ENCODE measurements at regions not wholly inside any gene's neighbourhood (a gene's known extent, or its start where the extent isn't known, plus 50 kb on each side); places are given as distances from the start of the nearest gene placed in this dataset.

GRCh38 chrX:147468600-147468999 lies 443.1 kb upstream of the FMR1 start:
- H3K27me3 ChIP-seq (ENCODE audit: control insufficient read depth, insufficient read depth, low read length, poor library complexity, severe bottlenecking), result no peaks in the 10 kb centered on the region
- TF ChIP-seq CTCF (conservative IDR thresholded peaks at IDR 0.05), result no peak
- H3K4me3 ChIP-seq (ENCODE audit: low read length), result no peak overlapping the region
- no peaks in the 10 kb centered on the region for H3K4me1 ChIP-seq (ENCODE audit: control insufficient read depth, insufficient read depth, low read length)
- H3K27ac ChIP-seq (ENCODE audit: low read depth, low read length), result no peak overlapping the region
- no peaks in the 10 kb centered on the region for H3K36me3 ChIP-seq (ENCODE audit: control insufficient read depth, insufficient read depth, low read length)
- H3K9me3 ChIP-seq (ENCODE audit: control insufficient read depth, low read length), result no peaks in the 10 kb centered on the region
- no peak overlapping the region for H3K9ac ChIP-seq (ENCODE audit: extremely low read depth, low read length, poor library complexity, severe bottlenecking)
- Mint-ChIP-seq H3K4me1 (no peaks in the 10 kb centered on the region), H3K36me3 (ENCODE audit: low read depth) (no peaks in the 10 kb centered on the region), H3K4me3 (no peak overlapping the region), H3K27me3 (ENCODE audit: insufficient read depth) (no peaks in the 10 kb centered on the region), H3K9me3 (peaks cover 26% of the 10 kb centered on the region), H3K27ac (no peak overlapping the region)
- WGBS, 2 experiments (ENCODE audit: insufficient coverage in 1 of 2, insufficient read length in 1 of 2), result 70% methylated on average over 2 of the region's 4 CpGs; no CpG with 5 or more reads in 1 of the 2 experiments
- no peak for DNase-seq

- Histone ChIP-seq H3K36me3 (ENCODE audit: control insufficient read depth, insufficient read depth, low read length) (no peaks in the 10 kb centered on the region), H3K27me3 (ENCODE audit: control insufficient read depth, insufficient read depth, low read length, poor library complexity, severe bottlenecking) (no peaks in the 10 kb centered on the region), H3K4me3 (ENCODE audit: low read length) (no peak overlapping the region), H3K9ac (ENCODE audit: extremely low read depth, low read length, poor library complexity, severe bottlenecking) (no peak overlapping the region), H3K4me1 (ENCODE audit: control insufficient read depth, insufficient read depth, low read length) (no peaks in the 10 kb centered on the region), H3K9me3 (ENCODE audit: control insufficient read depth, low read length) (no peaks in the 10 kb centered on the region), H3K27ac (ENCODE audit: low read depth, low read length) (no peak overlapping the region)
- peak; percentile 69 for TF ChIP-seq CTCF (conservative IDR thresholded peaks at IDR 0.05)
- Mint-ChIP-seq H3K9me3 (peaks cover 47% of the 10 kb centered on the region), H3K27me3 (ENCODE audit: insufficient read depth) (no peaks in the 10 kb centered on the region), H3K4me3 (no peak overlapping the region), H3K4me1 (peaks cover 1% of the 10 kb centered on the region), H3K27ac (no peak overlapping the region), H3K36me3 (ENCODE audit: low read depth) (no peaks in the 10 kb centered on the region)
- 31% methylated on average over 7 of the region's 7 CpGs; no CpG with 5 or more reads in 1 of the 2 experiments for WGBS, 2 experiments (ENCODE audit: insufficient coverage in 1 of 2, insufficient read length in 1 of 2)
- DNase-seq, result peak; percentile 62
Observed at GRCh38 chrX:147476008-147476407, 435.7 kb upstream of the FMR1 start.

- TF ChIP-seq CTCF (conservative IDR thresholded peaks at IDR 0.05), result no peak
- peaks cover 1% of the 10 kb centered on the region for H3K4me1 Mint-ChIP-seq
- Histone ChIP-seq H3K9ac (ENCODE audit: extremely low read depth, low read length, poor library complexity, severe bottlenecking) (no peak overlapping the region), H3K27ac (ENCODE audit: low read depth, low read length) (no peak overlapping the region), H3K4me1 (ENCODE audit: control insufficient read depth, insufficient read depth, low read length) (no peaks in the 10 kb centered on the region), H3K4me3 (ENCODE audit: low read length) (no peak overlapping the region), H3K9me3 (ENCODE audit: control insufficient read depth, low read length) (no peaks in the 10 kb centered on the region), H3K36me3 (ENCODE audit: control insufficient read depth, insufficient read depth, low read length) (no peaks in the 10 kb centered on the region), H3K27me3 (ENCODE audit: control insufficient read depth, insufficient read depth, low read length, poor library complexity, severe bottlenecking) (no peaks in the 10 kb centered on the region)
- DNase-seq, result no peak
- 88 to 97% methylated on average over 2 of the region's 2 CpGs for WGBS, 2 experiments (ENCODE audit: insufficient coverage in 1 of 2, insufficient read length in 1 of 2)
- H3K4me3 Mint-ChIP-seq, result no peak overlapping the region
- H3K36me3 Mint-ChIP-seq (ENCODE audit: low read depth), result no peaks in the 10 kb centered on the region
- peaks cover 57% of the 10 kb centered on the region for H3K9me3 Mint-ChIP-seq
- no peak overlapping the region for H3K27ac Mint-ChIP-seq
- no peaks in the 10 kb centered on the region for H3K27me3 Mint-ChIP-seq (ENCODE audit: insufficient read depth)
Observed at GRCh38 chrX:147478899-147479298, 432.8 kb upstream of the FMR1 start.
